Retinal pigment epithelial cell (primary cell): ENCODE measurements at regions not wholly inside any gene's neighbourhood (a gene's known extent, or its start where the extent isn't known, plus 50 kb on each side); places are given as distances from the start of the nearest gene placed in this dataset.

ENCODE experiments used
- DNase-seq: peaks from one replicate; pipeline ENCODE4 v3.0.0-alpha.2; 2010; ENCODE audit warnings: low read depth
- H3K4me3 ChIP-seq: 2 replicates; pipeline ENCODE4 v1.5.1; 2011; ENCODE audit warnings: mild to moderate bottlenecking, low read length, control low read depth, moderate library complexity
- CTCF ChIP-seq: conservative IDR thresholded peaks from 2 replicates; pipeline ENCODE4 v1.5.1; 2011; ENCODE audit warnings: low read depth, low read length, control low read depth, inconsistent platforms

GRCh38 chr16:72302332-72302731 is 130.4 kb upstream of the PMFBP1 start:
- TF ChIP-seq CTCF = no peak
- DNase-seq = no peak
- no peak overlapping the region for H3K4me3 ChIP-seq

DNA sequence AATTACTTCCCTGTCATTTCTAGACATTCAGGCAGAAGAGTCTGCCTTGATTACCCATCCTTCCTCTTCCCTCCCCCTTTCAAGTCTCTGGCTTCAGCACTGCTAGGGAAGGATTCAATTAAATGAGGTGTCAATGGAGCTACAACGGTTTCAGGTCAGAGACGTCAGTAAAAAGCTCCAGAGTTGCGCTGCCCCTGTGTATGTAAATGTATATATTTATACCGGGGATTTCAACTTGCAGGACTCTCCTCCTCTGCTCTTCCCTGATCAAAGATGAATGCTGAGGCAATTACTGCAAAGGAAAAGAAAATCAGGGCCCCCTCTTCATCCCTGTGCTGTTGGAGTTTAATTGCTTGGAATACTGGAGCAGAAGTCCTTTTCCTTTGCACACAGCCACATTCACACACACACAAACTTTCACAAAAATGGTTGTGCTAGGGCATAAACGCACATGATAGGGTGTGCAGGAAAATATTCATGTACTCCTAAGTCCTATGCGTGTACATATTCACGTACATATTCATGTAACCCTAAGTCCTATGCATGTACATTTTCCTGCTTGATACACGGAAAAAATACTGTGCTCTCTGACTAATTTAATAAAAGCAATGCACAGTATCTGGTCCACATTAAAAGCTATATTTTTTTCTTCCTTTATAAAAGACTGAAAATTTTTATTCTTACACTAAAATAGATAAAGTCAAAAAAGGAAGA is 129.7 kb upstream of the PMFBP1 start:
- DNase-seq = no peak
- TF ChIP-seq CTCF = no peak
- H3K4me3 ChIP-seq = no peak overlapping the region

DNA sequence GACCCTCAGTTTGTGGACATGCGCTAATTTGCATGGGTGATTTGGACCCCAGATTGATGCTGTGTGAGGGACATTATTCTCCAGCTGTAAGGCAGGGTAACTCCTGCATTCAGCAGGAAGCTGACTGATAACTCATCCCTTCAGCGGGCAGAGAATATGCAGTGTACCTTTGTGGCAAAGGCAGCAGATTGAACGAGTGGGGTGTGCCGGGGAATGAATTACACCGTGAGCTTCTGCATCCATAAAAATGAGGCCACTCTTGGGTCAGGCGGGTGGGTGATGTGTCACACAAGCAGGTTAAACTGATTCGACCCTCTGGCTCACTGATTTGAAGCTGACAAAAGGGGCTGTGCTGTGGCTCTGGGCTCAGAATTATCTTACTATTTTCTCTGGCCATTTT is 128.9 kb upstream of the PMFBP1 start:
- no peak for TF ChIP-seq CTCF
- H3K4me3 ChIP-seq = no peak overlapping the region
- DNase-seq = no peak

- no peak for TF ChIP-seq CTCF
- H3K4me3 ChIP-seq = no peak overlapping the region
- DNase-seq = no peak
Measured at GRCh38 chr16:72299684-72300243, 127.8 kb upstream of the PMFBP1 start.

GRCh38 chr16:72298961-72299360 is 127.0 kb upstream of the PMFBP1 start:
- TF ChIP-seq CTCF = no peak
- H3K4me3 ChIP-seq = no peak overlapping the region
- DNase-seq = no peak

- H3K4me3 ChIP-seq = no peak overlapping the region
- no peak for DNase-seq
- no peak for TF ChIP-seq CTCF
Measured at GRCh38 chr16:72295914-72296313, 124.0 kb upstream of the PMFBP1 start.

DNA sequence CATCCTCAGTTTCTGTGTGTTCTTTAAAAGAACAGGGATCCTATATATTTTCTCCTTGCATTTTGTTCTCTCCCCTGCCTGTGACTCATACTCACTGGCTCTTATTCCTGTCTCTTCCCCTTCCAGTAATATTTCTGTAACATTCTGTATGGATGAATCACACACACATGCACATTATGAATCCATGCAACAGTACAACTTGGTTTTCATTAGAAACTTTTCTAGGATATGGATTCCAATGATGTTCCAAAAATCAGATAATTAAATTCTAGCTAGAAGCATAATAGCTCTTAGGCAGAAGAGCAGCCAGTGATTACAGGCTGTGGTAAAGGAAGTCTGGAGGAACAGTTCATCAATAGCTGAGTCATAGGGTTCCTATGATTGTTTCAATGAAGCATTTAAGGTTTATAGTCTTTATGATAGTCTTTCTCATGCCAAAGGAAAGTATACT is 119.6 kb upstream of the PMFBP1 start:
- no peak for TF ChIP-seq CTCF
- peak; percentile 72 for DNase-seq
- H3K4me3 ChIP-seq = no peak overlapping the region
